HG03457 (cell line): ENCODE measurements at regions not wholly inside any gene's neighbourhood (a gene's known extent, or its start where the extent isn't known, plus 50 kb on each side); places are given as distances from the start of the nearest gene placed in this dataset.
"Not testable (repeated sequence)": the region's sequence is repeated elsewhere in the genome, so short reads cannot be mapped to it uniquely, and the experiment has no call there.

Source experiments
- ATAC-seq: cut with Tn5 transposase; IDR thresholded peaks from one replicate; pipeline ENCODE4 v1.9.1; 2021; ENCODE audit warnings: moderate number of reproducible peaks; ENCODE audit not compliant: unreplicated experiment

DNA sequence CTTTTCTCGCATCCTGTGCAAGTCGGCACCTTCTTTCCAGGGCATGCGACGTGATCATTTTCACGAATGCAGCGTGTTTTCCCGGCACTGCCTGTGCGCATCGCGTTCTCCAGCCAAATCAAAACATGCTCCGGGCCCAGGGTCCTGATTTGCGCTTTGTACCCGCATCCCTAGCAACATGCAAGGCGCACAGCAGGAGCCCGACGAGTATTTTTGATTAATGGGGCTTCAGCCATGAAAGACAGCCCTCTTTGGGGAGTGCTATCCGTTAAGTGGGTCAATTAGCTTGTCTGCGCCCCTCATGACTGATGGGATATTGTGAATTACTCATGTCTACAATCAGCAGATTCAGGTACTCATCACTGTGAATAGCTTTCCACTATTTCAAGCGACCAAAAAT, 243.3 kb upstream of the RNF32 start:
- no peak for ATAC-seq

DNA sequence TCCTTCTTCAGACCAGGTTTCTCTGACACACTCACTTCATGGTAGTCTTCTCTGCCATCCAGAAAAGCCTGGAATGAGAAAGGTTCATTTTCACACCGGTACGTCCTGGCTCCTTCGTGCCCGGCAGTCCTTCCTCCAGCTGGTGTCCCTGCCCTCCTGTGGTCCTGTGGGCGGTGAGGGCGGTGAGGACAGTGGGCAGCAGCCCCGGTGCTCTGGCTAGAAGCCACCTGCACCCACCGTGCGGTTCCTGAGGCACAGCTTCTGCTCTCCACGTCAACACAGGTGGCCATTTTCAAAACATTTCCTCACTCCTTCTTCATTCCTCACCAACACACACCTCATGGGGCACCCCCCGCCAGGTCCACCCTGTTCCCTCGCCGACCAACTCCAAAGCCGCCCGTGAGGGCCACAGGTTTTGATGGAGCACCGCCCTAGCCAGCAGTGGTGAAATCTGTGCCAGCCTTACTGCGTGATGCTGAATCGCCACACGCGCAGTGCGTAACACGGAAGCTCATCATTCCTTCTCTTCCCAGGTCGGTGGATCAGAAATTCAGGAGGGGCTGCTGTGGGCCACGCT, 251.4 kb upstream of the RNF32 start:
- ATAC-seq: no peak

DNA sequence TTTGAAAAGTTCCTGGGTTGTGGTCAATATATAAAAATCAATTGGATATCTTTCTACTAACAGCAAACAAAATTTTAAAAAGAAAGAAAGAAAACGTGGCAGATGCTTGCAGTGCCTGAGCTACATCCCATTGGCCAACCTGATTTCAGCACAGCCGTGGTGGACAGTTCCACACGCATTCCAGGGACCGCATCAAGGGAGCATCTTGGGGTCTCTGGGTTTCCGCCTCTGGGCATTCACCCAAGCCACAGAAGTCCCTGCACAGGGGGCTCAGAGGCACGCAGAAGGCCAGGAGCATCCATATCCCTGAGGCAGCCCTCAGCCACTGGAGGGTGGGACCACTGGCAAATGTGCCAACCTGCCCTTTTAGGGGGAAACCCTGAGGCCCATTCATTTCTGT, 254.5 kb upstream of the RNF32 start:
- ATAC-seq: no peak

DNA sequence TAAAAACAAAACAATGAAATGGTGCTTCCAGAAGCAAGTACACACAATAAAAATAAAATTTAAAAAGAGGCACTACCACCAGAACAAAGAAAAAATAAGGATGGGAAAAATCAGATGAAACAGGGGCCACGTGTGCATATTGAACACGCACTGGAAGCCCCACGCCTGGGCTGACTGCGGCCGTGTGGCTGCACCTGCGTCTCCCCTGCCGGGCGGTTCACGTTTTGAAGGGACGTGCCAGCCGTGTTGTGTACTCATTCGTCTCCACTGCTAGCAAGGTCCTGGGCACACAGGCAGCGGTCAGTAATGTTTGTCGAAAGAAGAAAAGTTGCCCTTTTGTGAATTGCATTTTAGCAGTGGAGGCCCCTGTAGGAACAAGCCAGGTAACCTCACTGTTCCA, 255.9 kb upstream of the RNF32 start:
- ATAC-seq: no peak

DNA sequence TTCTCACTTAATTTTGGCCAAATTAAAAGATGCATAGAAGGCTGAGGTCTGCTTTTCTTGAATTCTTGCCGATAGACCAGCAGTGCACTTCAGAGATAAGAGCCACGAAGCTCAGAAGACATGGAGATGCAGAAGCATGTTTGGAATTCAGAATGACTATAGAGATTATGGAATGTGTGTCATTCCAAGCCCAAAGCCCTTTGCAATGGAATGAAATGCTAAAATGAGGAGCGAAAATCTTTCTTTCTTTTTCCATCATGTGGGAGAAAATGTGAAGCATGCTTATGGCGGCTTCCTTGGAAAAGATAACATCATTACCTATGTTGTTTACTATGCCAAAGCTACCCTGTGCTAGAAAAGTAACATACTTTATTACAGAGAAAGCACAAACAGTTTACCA, 257.0 kb upstream of the RNF32 start:
- ATAC-seq: no peak

DNA sequence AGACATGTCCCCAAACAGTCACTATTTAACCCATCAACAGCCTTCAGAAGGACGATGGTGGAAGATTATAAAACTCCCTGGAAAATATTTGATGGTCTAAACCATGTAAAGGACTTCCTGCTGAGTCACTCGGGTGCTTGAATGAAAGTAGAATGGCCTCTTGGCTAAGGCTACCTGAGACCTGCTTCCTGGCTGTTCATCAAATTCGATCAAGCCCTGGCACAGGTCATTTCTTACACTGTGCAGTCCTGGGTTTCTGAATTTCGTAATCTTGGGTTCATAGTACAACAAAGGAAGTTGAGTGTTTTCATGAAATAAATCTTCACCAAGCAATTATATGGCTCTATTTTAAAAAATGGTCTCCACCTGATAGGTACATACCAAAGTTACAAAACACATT, 260.3 kb upstream of the RNF32 start:
- no peak for ATAC-seq

DNA sequence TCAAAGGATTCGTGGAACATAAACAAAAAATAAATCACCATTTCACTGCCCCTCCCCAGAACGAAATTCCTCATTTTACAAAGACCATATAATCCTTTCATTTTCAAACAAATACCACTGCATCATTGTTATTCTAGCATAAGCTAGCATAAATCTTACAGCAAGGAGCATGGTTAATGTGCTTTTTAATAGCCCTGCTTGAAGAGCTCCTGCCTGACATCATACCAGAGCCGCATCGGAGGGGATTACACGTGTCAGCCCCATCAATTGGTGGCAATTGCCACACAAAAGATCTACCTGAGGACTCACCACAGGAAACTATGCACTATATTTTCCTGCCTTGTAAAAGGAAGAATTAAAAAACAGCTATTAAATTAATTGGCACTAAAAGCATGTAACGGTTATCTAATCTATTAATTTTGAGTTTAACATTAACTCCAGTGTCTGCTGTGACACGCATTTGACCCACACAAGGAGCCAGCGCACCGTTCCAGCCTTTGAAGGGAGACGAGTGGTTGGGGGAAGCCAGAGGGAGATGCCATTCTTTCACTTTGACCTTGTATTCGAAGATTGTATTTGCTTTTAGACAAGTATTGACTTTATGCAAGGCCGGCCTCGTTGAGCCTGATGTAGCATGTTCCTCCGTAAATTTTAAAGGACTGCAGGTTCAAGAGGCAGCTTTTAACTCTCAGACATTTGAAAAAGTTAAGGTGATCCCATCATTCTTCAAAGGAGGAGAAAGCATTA, 261.1 kb upstream of the RNF32 start:
- ATAC-seq: no peak

DNA sequence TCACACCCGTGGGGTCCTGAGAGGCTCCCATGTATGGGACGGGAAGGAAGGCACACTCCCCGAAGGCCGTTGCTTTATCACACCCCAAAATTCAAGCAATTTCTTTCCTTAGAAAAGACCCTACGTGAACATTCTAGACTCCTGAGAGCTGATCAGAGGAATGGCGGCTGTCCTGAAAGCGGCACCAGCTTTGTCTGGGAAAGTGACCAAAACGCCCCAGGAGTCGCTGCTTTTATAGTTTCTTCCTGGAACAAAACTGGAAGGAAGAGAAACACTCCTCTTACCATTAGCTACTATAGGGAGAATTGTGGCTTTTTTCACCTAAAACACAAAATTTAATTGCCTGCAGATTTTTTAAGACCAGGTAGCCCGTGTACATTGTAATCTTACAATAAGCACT, 261.8 kb upstream of the RNF32 start:
- ATAC-seq: no peak

DNA sequence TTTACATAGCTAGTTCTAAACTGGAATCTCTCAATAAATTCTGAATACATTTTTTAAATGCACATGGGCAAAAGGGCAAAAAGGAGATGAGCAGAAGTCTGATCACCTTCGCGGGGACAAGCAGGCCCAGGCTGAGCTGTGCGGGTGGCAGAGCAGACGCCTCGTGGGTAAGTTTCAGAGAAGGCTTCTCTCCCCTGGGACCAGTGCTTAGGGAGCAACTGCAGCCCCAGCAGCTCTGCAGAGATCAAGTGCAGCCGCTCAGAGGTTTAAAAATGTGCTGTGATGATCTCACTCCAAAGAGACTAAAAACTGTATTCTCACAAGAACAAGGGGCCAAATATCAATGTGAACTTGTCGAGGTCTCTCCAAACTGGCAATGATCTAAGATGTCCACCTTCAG, 264.3 kb upstream of the RNF32 start:
- ATAC-seq: no peak

DNA sequence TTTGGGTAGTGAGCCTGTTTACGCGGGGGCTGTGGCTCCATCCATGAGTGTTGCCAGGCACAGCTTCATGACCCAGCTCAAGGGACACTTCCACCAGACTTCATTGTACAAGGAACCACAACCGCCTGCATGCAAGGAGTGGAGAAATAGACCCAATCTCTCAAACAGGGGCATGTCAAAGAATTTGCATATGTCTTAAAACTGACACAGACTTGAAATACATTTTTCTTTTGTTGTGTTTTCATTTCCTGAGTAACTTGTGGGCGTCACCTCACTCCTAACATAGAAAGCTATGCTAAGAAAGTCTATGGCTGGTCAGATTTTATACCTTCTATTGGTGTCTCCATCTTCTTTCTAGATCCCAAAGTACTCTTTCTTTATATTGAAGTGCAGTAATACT, 266.2 kb upstream of the RNF32 start:
- ATAC-seq: no peak

DNA sequence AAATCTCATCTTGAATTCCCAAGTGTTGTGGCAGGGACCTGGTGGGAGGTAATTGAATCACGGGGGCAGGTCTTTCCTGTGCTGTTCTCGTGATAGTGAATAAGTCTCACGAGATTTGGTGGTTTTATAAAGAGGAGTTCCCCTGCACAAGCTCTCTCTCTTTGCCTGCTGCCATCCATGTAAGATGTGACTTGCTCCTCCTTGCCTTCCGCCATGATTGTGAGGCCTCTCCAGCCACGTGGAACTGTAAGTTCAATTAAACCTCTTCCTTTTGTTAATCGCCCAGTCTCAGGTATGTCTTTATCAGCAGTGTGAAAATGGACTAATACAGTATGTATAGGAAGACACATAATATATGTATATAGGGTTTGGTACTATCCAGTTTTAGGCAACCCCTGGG, 270.6 kb upstream of the RNF32 start:
- ATAC-seq: not testable (repeated sequence)

DNA sequence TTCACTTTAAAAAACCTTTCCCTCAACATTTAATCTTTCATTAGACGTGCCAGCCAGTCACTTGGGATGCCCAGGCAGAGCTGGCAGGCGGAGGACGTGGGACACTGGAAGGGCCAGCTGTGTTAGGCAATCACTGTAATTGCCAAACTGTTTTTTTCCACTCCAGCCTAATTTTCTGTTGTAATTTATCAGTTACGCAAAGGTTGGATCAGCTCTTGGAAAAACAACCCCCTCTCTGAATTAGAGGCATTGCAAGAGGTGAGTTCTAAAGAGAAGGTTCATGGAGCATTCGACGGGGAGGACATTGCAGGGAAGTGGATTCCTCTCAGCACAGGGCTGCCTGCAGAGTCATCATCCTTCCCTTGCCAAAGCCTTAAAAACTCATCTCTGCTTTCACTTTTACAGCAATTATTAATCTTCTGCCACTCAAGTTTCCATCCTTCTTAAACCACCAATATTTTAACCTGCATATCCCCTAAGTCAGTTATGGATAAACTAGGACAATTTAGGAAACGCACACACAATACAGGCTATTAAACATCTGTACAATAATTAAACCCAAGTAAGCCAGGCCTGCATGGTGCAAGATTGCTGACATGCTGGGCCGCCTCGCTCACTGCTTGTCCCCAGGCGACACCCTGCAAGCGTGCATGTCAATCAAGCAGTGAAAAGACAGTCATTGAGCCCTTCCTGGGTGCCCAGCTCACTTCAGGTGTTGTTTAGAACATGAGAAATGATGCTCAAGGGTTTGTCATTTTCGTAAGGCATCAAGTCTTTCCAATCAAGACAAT, 272.3 kb upstream of the RNF32 start:
- no peak for ATAC-seq

DNA sequence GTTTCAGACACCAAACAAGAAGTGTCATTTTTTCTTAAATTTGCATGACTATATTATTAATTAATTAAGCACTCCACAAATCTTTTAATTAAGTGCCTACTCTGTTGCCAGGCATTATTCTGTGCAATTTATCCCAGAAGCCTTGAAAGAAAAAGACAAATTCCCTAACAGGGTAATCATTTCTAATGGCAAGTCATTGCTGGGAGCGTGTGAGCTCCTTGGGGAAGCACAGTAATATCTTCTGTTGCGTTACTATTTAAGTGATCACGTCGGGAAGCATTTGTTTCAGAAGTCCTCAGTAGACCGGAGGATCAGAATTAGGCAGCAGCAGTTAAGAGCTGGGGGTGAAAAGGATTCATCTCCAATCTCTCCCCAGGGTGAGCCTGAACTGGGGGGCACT, 276.8 kb upstream of the RNF32 start:
- ATAC-seq: no peak

DNA sequence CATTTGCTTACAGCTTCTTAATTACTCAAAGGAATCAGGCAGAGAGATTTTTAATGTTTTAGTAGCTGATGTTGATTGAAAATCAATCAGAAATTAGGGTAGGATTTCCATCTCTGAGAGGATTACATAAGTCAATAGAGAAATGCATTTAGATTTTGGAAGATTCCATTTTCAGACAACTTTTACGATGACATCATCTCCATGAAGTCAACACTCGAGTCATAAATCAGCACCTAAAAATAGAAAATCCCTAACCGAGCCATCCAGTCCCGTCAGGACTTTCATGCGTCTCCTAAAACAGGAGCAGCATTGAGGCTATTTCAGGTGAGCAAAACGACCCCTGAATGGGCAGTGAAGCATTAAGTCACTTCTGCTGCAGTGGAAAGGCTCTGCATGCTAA, 279.7 kb upstream of the RNF32 start:
- no peak for ATAC-seq

DNA sequence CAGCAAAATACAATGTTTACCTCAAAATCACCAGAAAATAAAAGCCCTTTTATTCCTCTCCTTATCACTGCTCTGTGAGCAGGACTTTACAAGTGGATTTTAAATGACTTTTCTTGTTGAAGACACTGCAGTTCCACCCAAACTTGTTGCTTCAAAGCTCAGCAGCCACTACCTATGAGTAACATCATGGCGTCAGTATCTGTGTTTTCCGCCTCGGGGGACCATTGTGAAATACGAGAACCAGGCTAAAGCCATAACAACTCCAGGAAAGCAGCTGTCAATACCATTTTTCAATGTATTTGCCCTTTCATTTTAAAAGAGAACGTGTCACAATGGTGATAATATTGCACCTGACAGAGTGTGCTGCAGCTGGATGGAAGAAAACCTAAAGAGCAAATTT, 284.0 kb upstream of the RNF32 start:
- no peak for ATAC-seq

DNA sequence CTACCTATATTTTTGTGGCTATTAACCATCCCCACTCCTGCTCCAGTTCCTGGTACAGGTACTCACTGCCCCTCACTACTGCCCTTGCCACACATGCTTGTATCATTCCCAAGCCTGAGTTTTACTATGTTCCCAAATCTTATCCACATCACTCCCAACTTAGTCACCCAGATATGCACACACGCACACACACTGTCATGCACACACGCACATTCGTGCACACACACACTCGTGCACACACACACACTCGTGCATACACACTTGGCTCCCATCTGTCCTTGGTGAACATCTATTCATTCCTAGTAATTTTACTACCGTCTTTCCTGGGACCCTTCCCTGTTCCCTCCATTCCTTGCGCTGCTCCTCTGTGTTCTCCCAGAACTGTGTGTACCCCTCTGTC, 287.2 kb upstream of the RNF32 start:
- no peak for ATAC-seq

DNA sequence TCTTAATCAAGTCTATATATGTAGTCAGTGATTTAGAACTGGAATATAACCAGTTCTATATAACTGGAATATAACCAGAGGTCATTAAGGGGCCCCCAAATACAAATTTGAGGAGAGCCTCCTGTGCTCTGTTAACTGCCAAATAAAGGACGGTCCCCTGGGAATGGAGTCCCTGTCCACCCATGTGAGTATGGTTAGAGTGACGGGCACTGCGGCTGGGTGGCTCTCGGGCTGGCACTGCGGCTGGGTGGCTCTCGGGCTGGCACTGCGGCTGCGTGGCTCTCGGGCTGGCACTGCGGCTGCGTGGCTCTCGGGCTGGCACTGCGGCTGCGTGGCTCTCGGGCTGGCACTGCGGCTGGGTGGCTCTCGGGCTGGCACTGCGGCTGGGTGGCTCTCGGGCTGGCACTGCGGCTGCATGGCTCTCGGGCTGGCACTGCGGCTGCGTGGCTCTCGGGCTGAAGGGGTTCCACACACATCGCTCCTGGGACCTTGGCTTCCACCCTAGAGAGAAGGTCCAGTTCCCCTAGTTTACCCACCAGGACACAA, 292.8 kb upstream of the RNF32 start:
- ATAC-seq: not testable (repeated sequence)

DNA sequence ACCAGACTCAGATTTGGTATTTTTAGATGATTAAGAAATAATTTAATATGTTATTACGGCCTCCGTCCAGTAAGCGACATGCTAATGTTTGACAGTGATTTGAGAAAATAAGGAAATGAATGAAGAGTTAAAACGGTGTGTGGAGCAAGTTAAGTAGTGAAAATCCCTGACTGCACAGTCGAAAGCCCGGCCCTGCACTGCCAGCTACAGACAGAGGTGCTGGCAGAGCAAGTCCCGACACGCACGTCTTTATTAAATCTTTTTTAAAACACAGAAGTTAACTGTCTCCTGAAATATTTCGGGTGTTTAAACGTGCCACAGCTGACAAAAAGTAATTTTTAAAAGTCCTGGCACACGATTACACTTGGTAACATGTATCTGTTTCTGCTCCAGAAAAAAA, 293.4 kb upstream of the RNF32 start:
- no peak for ATAC-seq

DNA sequence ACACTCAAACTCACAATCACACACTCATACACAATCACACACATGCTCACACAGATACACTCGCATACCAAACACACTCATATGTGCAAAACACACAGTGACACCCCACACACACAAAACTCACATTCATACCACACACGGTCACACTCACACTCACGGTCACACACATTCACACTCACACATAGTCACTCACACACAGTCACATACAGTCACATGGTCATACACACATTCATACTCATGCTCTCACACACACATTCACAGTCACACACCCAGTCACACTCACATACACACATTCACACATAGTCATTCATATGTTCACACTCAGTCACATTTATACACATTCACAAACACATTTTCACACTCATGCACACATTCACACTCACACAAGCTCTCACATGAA, 296.0 kb upstream of the RNF32 start:
- ATAC-seq: no peak

DNA sequence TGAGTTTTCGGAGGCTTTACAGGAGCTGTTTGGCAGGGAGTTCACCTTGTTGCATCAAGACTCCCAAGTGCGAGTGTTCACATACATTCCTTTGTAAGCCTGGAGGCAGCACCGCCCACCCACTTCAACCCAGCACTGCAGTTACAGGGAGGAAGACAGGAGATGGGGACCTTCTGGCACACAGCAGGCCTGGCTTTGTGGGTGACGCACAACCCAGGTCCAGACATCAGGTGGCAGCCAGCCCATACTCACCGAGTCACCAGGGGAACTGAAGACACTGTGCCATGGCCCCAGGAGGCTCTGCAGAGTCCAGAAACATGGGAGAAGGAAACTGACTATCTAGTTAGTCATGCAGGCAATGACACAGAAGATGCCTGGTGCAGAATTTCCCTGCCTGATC, 305.9 kb upstream of the RNF32 start:
- ATAC-seq: no peak

DNA sequence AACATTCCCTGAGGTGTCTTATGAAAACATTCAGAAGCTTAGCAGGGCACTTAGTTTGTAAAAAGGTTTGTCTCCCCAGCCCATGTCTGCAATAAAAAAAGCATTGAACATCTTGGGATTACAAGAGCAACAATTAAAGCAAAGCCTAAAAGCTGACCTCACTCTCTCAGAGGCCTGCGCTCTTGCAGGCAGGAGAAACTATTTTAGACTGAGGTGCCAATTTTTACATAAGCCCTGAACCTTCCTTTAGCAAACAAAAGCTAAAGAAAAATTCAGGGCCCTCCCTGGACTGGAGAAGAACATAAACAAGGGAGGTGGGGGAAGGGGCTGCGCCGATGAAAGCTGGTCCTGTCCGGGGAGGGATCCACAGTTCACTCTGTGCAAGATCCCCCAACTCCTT, 312.7 kb upstream of the RNF32 start:
- ATAC-seq: no peak

DNA sequence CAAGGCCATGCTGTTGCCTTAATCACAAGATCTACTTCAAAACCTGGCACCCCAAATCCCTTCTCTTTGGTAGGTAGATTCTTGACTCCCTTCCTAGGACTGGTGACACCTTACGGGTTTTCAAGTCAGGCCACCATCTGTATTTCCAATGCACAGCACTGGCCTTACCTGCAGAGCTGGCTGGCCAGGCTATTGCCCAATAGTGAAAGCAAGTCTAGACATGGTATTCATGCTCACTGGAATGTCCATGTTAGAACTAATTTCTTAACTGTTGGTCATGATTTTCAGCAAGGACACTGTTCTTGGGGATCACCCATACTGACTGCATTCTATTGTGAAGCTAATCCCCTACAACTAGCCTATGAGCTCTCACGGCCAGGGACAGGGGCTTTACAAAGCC, 313.1 kb upstream of the RNF32 start:
- no peak for ATAC-seq
